HepG2 (cell line): ENCODE measurements at regions not wholly inside any gene's neighbourhood (a gene's known extent, or its start where the extent isn't known, plus 50 kb on each side); places are given as distances from the start of the nearest gene placed in this dataset.

Experiments used
- ATAC-seq: fragments of 200-7000 bp; cut with Tn5 transposase; 3 replicates; pipeline ENCODE4 v1.9.1; 2020; ENCODE audit warnings: mild to moderate bottlenecking, moderate library complexity
- BruUV-seq: library from RNA; stranded (reverse); fragments of 400-500 nt; replicated peaks from 2 replicates; lab custom pipeline; 2021; lab: Mats Ljungman, UMichigan
- CTCF ChIA-PET: fragments of 300-600 bp; formaldehyde crosslinking; extraction: SDS; loops from one replicate; lab custom pipeline; 2021; ENCODE audit warnings: low total read pairs, inconsistent platforms, low intra/inter-chr PET ratio; lab: Yijun Ruan, JAX
- POLR2A ChIA-PET: fragments of 350-600 bp; sonication (Branson Sonifier 250); formaldehyde crosslinking; loops from one replicate; lab custom pipeline; 2020; ENCODE audit warnings: antibody characterized with exemption, inconsistent platforms; lab: Yijun Ruan, JAX
- DNase-seq: peaks from one replicate; pipeline ENCODE4 v3.0.0-alpha.2; 2015; ENCODE audit warnings: low spot score
- FAIRE-seq: peaks from 3 replicates; lab custom pipeline; 2011; peaks lifted over from hg19 to GRCh38; lab: Jason Lieb, UNC
- H2AFZ ChIP-seq: one replicate; pipeline ENCODE4 v1.6.1; 2011; ENCODE audit warnings: low read length, inconsistent platforms
- H3K27ac ChIP-seq: fragments of 300-600 bp; 3 replicates; pipeline ENCODE4 v1.8.0; 2011; ENCODE audit warnings: mixed run types, mild to moderate bottlenecking, mixed read lengths, low read length, inconsistent platforms; ENCODE audit not compliant: insufficient read depth; ENCODE audit errors: extremely low read length
- H3K27me3 ChIP-seq, 2 experiments: fragments of 200-600 bp in 1 of 2; 2 replicates in 1 of 2; 3 replicates in 1 of 2; pipeline versions ENCODE4 v1.6.0 to v1.8.0; 2011; ENCODE audit warnings: low read length in 2 of 2, mild to moderate bottlenecking in 2 of 2, moderate library complexity in 2 of 2, inconsistent platforms in 1 of 2; ENCODE audit not compliant: insufficient read depth in 2 of 2, control insufficient read depth in 1 of 2
- H3K36me3 ChIP-seq, 2 experiments: fragments of 200-600 bp in 1 of 2; replicated peaks in 1 of 2; 2 replicates in 1 of 2; 3 replicates in 1 of 2; pipeline versions ENCODE4 v1.5.1 to v1.8.0; 2011; ENCODE audit warnings: low read length in 2 of 2, inconsistent platforms in 1 of 2; ENCODE audit not compliant: insufficient read depth in 2 of 2, control insufficient read depth in 1 of 2
- H3K4me1 ChIP-seq: 2 replicates; pipeline ENCODE4 v1.5.1; 2012; ENCODE audit warnings: low read length, inconsistent platforms; ENCODE audit not compliant: insufficient read depth
- H3K4me2 ChIP-seq: 2 replicates; pipeline ENCODE4 v1.6.0; 2011; ENCODE audit warnings: low read depth, low read length, inconsistent platforms
- H3K4me3 ChIP-seq, 3 experiments: fragments of 200-600 bp in 1 of 3; sonication (generic), shearing (Covaris generic) in 1 of 3; replicated peaks in 1 of 3; 2 replicates each; pipeline ENCODE4 v1.5.1; 2011 to 2016; ENCODE audit warnings: low read length in 3 of 3, inconsistent platforms in 2 of 3, low read depth in 2 of 3, mild to moderate bottlenecking in 2 of 3, control low read depth in 1 of 3, mixed read lengths in 1 of 3; ENCODE audit not compliant: insufficient read depth in 1 of 3
- H3K79me2 ChIP-seq: one replicate; pipeline ENCODE4 v1.6.1; 2011; ENCODE audit warnings: low read length, inconsistent platforms; ENCODE audit not compliant: insufficient read depth
- H3K9ac ChIP-seq: 2 replicates; pipeline ENCODE4 v1.6.0; 2011; ENCODE audit warnings: mild to moderate bottlenecking, low read depth, low read length, inconsistent platforms; ENCODE audit not compliant: insufficient read depth
- H3K9me3 ChIP-seq: 2 replicates; pipeline ENCODE4 v1.5.1; 2012; ENCODE audit warnings: mild to moderate bottlenecking, low read length
- H4K20me1 ChIP-seq: 2 replicates; pipeline ENCODE4 v1.6.0; 2011; ENCODE audit warnings: inconsistent platforms, mild to moderate bottlenecking, low read length, moderate library complexity; ENCODE audit not compliant: insufficient read depth
- ATRX ChIP-seq: sonication (generic); formaldehyde crosslinking; IDR thresholded peaks from 2 replicates; pipeline ENCODE4 v1.4.0; 2020; ENCODE audit warnings: missing genetic modification reagents, borderline replicate concordance
- E2F2 ChIP-seq: sonication (generic); formaldehyde crosslinking; IDR thresholded peaks from 2 replicates; pipeline ENCODE4 v1.4.0; 2020; ENCODE audit warnings: missing genetic modification reagents, borderline replicate concordance
- JDP2 ChIP-seq: sonication (generic); formaldehyde crosslinking; IDR thresholded peaks from 2 replicates; pipeline ENCODE4 v1.8.1; 2022; ENCODE audit warnings: missing genetic modification reagents, borderline replicate concordance
- MAX ChIP-seq: IDR thresholded peaks from 2 replicates; pipeline ENCODE4 v1.6.1; 2012; ENCODE audit warnings: inconsistent platforms
- MTA3 ChIP-seq: sonication (generic); formaldehyde crosslinking; IDR thresholded peaks from 2 replicates; pipeline ENCODE4 v1.4.0; 2020; ENCODE audit warnings: missing genetic modification reagents
- RNF219 ChIP-seq: sonication (generic); formaldehyde crosslinking; IDR thresholded peaks from 2 replicates; pipeline ENCODE4 v1.5.0; 2020; ENCODE audit warnings: mild to moderate bottlenecking, missing genetic modification reagents
- SALL1 ChIP-seq: sonication (generic); formaldehyde crosslinking; IDR thresholded peaks from 2 replicates; pipeline ENCODE4 v1.8.0; 2022; ENCODE audit warnings: mild to moderate bottlenecking, missing genetic modification reagents
- SP4 ChIP-seq: sonication (generic); formaldehyde crosslinking; IDR thresholded peaks from 2 replicates; pipeline ENCODE4 v1.8.1; 2023; ENCODE audit warnings: mild to moderate bottlenecking, missing genetic modification reagents
- TBX2 ChIP-seq: sonication (generic); formaldehyde crosslinking; IDR thresholded peaks from 2 replicates; pipeline ENCODE4 v1.5.0; 2020; ENCODE audit warnings: missing genetic modification reagents, mild to moderate bottlenecking, borderline replicate concordance
- THRA ChIP-seq: sonication (generic); formaldehyde crosslinking; IDR thresholded peaks from 2 replicates; pipeline ENCODE4 v1.4.0; 2020; ENCODE audit warnings: missing genetic modification reagents, borderline replicate concordance
- ZBTB26 ChIP-seq: IDR thresholded peaks from 2 replicates; pipeline ENCODE4 v1.6.1; 2016; ENCODE audit warnings: missing compliant biosample characterization, missing genetic modification reagents, borderline replicate concordance
- ZFX ChIP-seq: sonication (generic); formaldehyde crosslinking; IDR thresholded peaks from 2 replicates; pipeline ENCODE4 v1.4.0; 2020; ENCODE audit warnings: mild to moderate bottlenecking, low read depth, missing genetic modification reagents, moderate library complexity
- ZNF225 ChIP-seq: sonication (generic); formaldehyde crosslinking; IDR thresholded peaks from 2 replicates; pipeline ENCODE4 v1.4.0; 2020; ENCODE audit warnings: mild to moderate bottlenecking, missing genetic modification reagents
- ZNF362 ChIP-seq: sonication (generic); formaldehyde crosslinking; IDR thresholded peaks from 2 replicates; pipeline ENCODE4 v1.4.0; 2020; ENCODE audit warnings: missing genetic modification reagents, mild to moderate bottlenecking, borderline replicate concordance
- ZNF615 ChIP-seq: sonication (generic); formaldehyde crosslinking; IDR thresholded peaks from 2 replicates; pipeline ENCODE4 v1.5.0; 2020; ENCODE audit warnings: mild to moderate bottlenecking, missing genetic modification reagents, borderline replicate concordance
- ZNF709 ChIP-seq: sonication (generic); formaldehyde crosslinking; IDR thresholded peaks from 2 replicates; pipeline ENCODE4 v1.5.0; 2020; ENCODE audit warnings: mild to moderate bottlenecking, missing genetic modification reagents
- WGBS: methylation state at CpG from one replicate; pipeline ENCODE4 v1.1.6; 2017; ENCODE audit warnings: low lambda C conversion rate; 5-methylcytosine and 5-hydroxymethylcytosine counted together
- in situ Hi-C: cut with HindIII; loops from 2 replicates; pipeline ENCODE4 v1.10.0; 2017; ENCODE audit warnings: low pct_unique_long_range_greater_than_20kb; ENCODE audit not compliant: extremely low pct_ligation_motif_present
- intact Hi-C: fragments of 100-400 bp; cut with micrococcal nuclease; formaldehyde crosslinking; loops from one replicate; pipeline ENCODE4 v1.10.0; 2022; ENCODE audit not compliant: unreplicated experiment

GRCh38 chr1:98277118-98277517 lies 356.3 kb upstream of the DPYD start:
- H3K9me3 ChIP-seq, result no peaks in the 10 kb centered on the region
- no TSS peak for BruUV-seq
- in situ Hi-C loops, result no loop called here
- H3K79me2 ChIP-seq, result no peaks in the 10 kb centered on the region
- CTCF ChIA-PET, result no interaction called here
- no peak overlapping the region for H3K9ac ChIP-seq
- POLR2A ChIA-PET, result no interaction called here
- H2AFZ ChIP-seq, result no peak overlapping the region
- intact Hi-C loops, result no loop called here
- no peak for DNase-seq
- no peaks in the 10 kb centered on the region for H3K27me3 ChIP-seq
- WGBS, result 13% methylated on average over 2 of the region's 2 CpGs
- no peaks in the 10 kb centered on the region for H3K36me3 ChIP-seq
- no peaks in the 10 kb centered on the region for H4K20me1 ChIP-seq
- no peak overlapping the region for H3K27ac ChIP-seq
- H3K4me3 ChIP-seq, result no peak overlapping the region
- no peak overlapping the region for H3K4me2 ChIP-seq
- FAIRE-seq, result no peak
- ATAC-seq, result no peak
- no peaks in the 10 kb centered on the region for H3K4me1 ChIP-seq
- TF ChIP-seq ZNF225, result no peak
- TF ChIP-seq E2F2 (CRISPR knock-in tag), result no peak
- no peak for TF ChIP-seq MAX
- no peak for TF ChIP-seq ZNF362 (CRISPR knock-in tag)
- no peak for TF ChIP-seq ATRX (CRISPR knock-in tag)
- TF ChIP-seq JDP2, result no peak
- TF ChIP-seq TBX2 (CRISPR knock-in tag), result no peak
- no peak for TF ChIP-seq MTA3
- TF ChIP-seq ZNF615, result no peak
- no peak for TF ChIP-seq RNF219 (CRISPR knock-in tag)
- TF ChIP-seq SALL1 (CRISPR knock-in tag), result no peak
- no peak for TF ChIP-seq ZFX (CRISPR knock-in tag)
- no peak for TF ChIP-seq THRA (CRISPR knock-in tag)
- no peak for TF ChIP-seq ZBTB26 (CRISPR knock-in tag)
- no peak for TF ChIP-seq ZNF709
- TF ChIP-seq SP4 (CRISPR knock-in tag), result no peak
